ENCODE measurements at regions not wholly inside any gene's neighbourhood (a gene's known extent, or its start where the extent isn't known, plus 50 kb on each side); places are given as distances from the start of the nearest gene placed in this dataset.

DNA sequence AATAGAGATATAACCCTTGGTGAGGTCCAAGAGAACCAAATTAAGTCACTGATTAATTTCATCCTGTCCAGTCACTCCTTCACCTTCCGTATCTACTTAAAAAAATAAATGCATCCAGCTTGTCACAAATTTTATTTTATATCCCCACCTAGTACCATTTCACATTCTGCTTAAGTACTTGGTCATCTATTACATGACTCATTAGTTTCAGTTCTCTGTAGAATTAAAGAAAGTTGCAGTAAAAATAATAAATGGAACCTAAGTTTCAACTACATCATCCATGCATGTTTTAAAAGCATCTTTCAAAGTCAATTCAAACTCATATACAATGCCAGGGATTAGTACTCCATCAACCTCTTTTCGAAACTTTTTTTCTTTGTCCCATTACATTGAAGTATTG is 130.2 kb downstream of the SH2D1A start (continued):
- TF ChIP-seq FOSL1 (IDR thresholded peaks at IDR 0.05; ENCODE audit: insufficient read depth, low read depth, low read length): no peak

DNA sequence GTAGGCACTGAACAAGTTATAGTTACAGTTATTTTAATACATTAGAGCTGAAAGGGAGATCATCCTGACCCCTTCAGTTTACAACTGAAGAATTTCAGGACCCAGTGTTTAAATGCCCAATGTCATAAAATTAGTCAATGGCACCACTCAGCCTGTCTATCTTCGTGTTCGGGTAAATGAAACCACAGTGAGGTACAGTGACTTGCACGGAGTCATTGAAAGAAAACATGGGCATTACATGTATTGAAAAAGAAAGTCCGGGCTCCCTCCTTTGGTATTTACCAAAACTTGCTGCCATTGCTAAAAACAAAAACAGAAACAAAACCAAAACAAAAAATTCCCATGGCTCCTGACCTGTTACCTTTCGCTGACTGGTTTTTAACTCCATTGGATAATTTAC is 131.7 kb downstream of the SH2D1A start:
- no peak overlapping the region for H2BK15ac ChIP-seq (ENCODE audit: low read length)
- no peak overlapping the region for H3K4me3 ChIP-seq (ENCODE audit: extremely low read depth in 1 of 4, insufficient read depth in 2 of 4, low read depth in 3 of 4, low read length in 4 of 4)
- no peak overlapping the region for H3K18ac ChIP-seq (ENCODE audit: extremely low read depth, low read length)
- no peaks in the 10 kb centered on the region for H3K36me3 ChIP-seq (ENCODE audit: control insufficient read depth in 2 of 4, insufficient read depth in 4 of 4, low read length in 3 of 4)
- H3K9ac ChIP-seq (replicated peaks in 1 of 4; ENCODE audit: extremely low read depth in 1 of 4, low read depth in 3 of 4, low read length in 3 of 4): no peak overlapping the region
- no peak overlapping the region for H2BK20ac ChIP-seq (ENCODE audit: low read length)
- no peaks in the 10 kb centered on the region for H3K79me1 ChIP-seq (ENCODE audit: low read depth, low read length)
- H3K4ac ChIP-seq (replicated peaks; ENCODE audit: insufficient read length, low read depth, low read length): no peak overlapping the region
- no peak for TF ChIP-seq GABPA (IDR thresholded peaks at IDR 0.05; ENCODE audit: borderline replicate concordance, insufficient read depth, low read length)
- no peak overlapping the region for H3K27ac ChIP-seq (ENCODE audit: low read depth, low read length)
- H4K20me1 ChIP-seq (replicated peaks in 1 of 2; ENCODE audit: control insufficient read depth in 1 of 2, insufficient read depth in 2 of 2, low read length in 2 of 2): no peaks in the 10 kb centered on the region
- no peak overlapping the region for H2AFZ ChIP-seq (ENCODE audit: low read length)
- ChIA-PET CTCF (ENCODE audit: partially characterized antibody) (no interaction called here), POLR2A (ENCODE audit: partially characterized antibody) (no interaction called here)
- no peaks in the 10 kb centered on the region for H3K23me2 ChIP-seq (ENCODE audit: low read depth, low read length)
- H3K14ac ChIP-seq (ENCODE audit: insufficient read length): no peak overlapping the region
- WGBS, 2 experiments (ENCODE audit: extremely low coverage in 1 of 2, insufficient coverage in 1 of 2, insufficient read length in 1 of 2, insufficient replicate concordance in 2 of 2, low coverage in 1 of 2, low lambda C conversion rate in 2 of 2, missing lambda C conversion rate in 1 of 2): 97% methylated on average over 5 of the region's 5 CpGs; no CpG with 5 or more reads in 1 of the 2 experiments
- H4K91ac ChIP-seq (replicated peaks; ENCODE audit: insufficient read length, low read length): no peak overlapping the region
- no peak for FAIRE-seq
- no peaks in the 10 kb centered on the region for H3K9me3 ChIP-seq (ENCODE audit: insufficient read depth in 2 of 2, low read depth in 1 of 2, low read length in 1 of 2)
- H3K4me2 ChIP-seq (ENCODE audit: insufficient read depth in 1 of 2, low read depth in 2 of 2, low read length in 2 of 2): no peak overlapping the region
- H2AK5ac ChIP-seq (ENCODE audit: low read depth, low read length): no peak overlapping the region
- H3K27me3 ChIP-seq (replicated peaks in 1 of 4; ENCODE audit: control insufficient read depth in 3 of 4, extremely low read depth in 1 of 4, insufficient read depth in 3 of 4, low read length in 3 of 4): no peaks in the 10 kb centered on the region
- no peak overlapping the region for H4K8ac ChIP-seq (ENCODE audit: extremely low read depth, insufficient read depth, low read length)
- H3K56ac ChIP-seq (replicated peaks; ENCODE audit: insufficient read length, low read depth, low read length): no peak overlapping the region
- H3K4me1 ChIP-seq (replicated peaks in 1 of 4; ENCODE audit: control insufficient read depth in 3 of 4, insufficient read depth in 4 of 4, low read length in 3 of 4): peaks cover 0 to 2% (median 0%) of the 10 kb centered on the region in 4 experiments; a peak in 1 of 7 replicates
- no peak overlapping the region for H3K23ac ChIP-seq (ENCODE audit: insufficient read length)
- H2BK120ac ChIP-seq (replicated peaks; ENCODE audit: low read depth, low read length): no peak overlapping the region
- no peak overlapping the region for H4K5ac ChIP-seq (ENCODE audit: insufficient read length, low read depth, low read length)
- no peak overlapping the region for H2BK12ac ChIP-seq (ENCODE audit: low read depth, low read length)
- no peaks in the 10 kb centered on the region for H3K79me2 ChIP-seq (ENCODE audit: control insufficient read depth in 1 of 2, insufficient read depth in 2 of 2, low read length in 2 of 2)
- DNase-seq (ENCODE audit: low read depth in 1 of 2, low spot score in 2 of 2): no peak
- H2BK5ac ChIP-seq (ENCODE audit: low read depth, low read length): no peak overlapping the region

Data from H1 (cell line).